ENCODE measurements at regions not wholly inside any gene's neighbourhood (a gene's known extent, or its start where the extent isn't known, plus 50 kb on each side); places are given as distances from the start of the nearest gene placed in this dataset.

- H3K9ac ChIP-seq (ENCODE audit: low read depth, low read length), result no peak overlapping the region
- no peak overlapping the region for H3K4me3 ChIP-seq (ENCODE audit: low read depth in 1 of 2, low read length in 2 of 2)
- no peaks in the 10 kb centered on the region for H3K79me2 ChIP-seq (ENCODE audit: insufficient read depth, low read length)
- H3K36me3 ChIP-seq (ENCODE audit: insufficient read depth, low read length), result no peaks in the 10 kb centered on the region
- no peaks in the 10 kb centered on the region for H3K27me3 ChIP-seq (ENCODE audit: insufficient read depth, low read length, poor library complexity)
- H3K9me3 ChIP-seq (ENCODE audit: insufficient read depth, low read length, severe bottlenecking), result no peaks in the 10 kb centered on the region
- no peak overlapping the region for H3K27ac ChIP-seq (ENCODE audit: low read length)
- H3K4me1 ChIP-seq (ENCODE audit: insufficient read depth, low read length), result no peaks in the 10 kb centered on the region
- no peak overlapping the region for H2AFZ ChIP-seq (ENCODE audit: low read depth, low read length)
- DNase-seq (no peak), ATAC-seq (ENCODE audit: insufficient read depth, low read depth) (no peak)
- peaks cover 4% of the 10 kb centered on the region; the same call in 1 of the 2 replicates for H4K20me1 ChIP-seq (ENCODE audit: insufficient read depth, low read length)
- no peak overlapping the region for H3K4me2 ChIP-seq (ENCODE audit: insufficient read depth, low read length)
- no peak for TF ChIP-seq EZH2 (IDR thresholded peaks at IDR 0.05; ENCODE audit: borderline replicate concordance, low read depth, low read length, severe bottlenecking)
- TF ChIP-seq CTCF (IDR thresholded peaks at IDR 0.05; ENCODE audit: borderline replicate concordance, extremely low read depth, low read length, poor library complexity, severe bottlenecking), result no peak
Observed at GRCh38 chr2:240254337-240255164, 114.1 kb upstream of the OTOS start.

DNA sequence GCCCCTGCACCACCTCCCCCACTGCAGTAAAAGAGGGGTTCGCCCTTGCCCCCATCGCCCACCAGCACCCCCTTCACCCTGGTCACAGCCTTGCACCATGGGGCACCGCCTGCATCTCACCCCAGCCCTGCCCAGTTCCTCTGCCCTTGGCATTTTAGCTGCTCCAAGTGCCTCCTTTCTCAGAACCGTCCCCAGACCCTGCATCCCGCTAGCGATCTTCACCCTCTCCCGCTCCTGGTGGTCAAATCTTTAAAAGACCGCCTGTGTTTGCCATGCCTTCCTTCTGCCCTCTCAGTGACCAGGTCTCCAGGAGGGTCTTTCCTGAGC is 114.7 kb upstream of the OTOS start:
- H3K27ac ChIP-seq (ENCODE audit: low read length), result no peak overlapping the region
- no peak overlapping the region for H3K9ac ChIP-seq (ENCODE audit: low read depth, low read length)
- no peak overlapping the region for H3K4me2 ChIP-seq (ENCODE audit: insufficient read depth, low read length)
- DNase-seq, result no peak
- no peaks in the 10 kb centered on the region for H3K27me3 ChIP-seq (ENCODE audit: insufficient read depth, low read length, poor library complexity)
- no peaks in the 10 kb centered on the region for H3K9me3 ChIP-seq (ENCODE audit: insufficient read depth, low read length, severe bottlenecking)
- TF ChIP-seq CTCF (IDR thresholded peaks at IDR 0.05; ENCODE audit: borderline replicate concordance, extremely low read depth, low read length, poor library complexity, severe bottlenecking), result no peak
- no peak for TF ChIP-seq EZH2 (IDR thresholded peaks at IDR 0.05; ENCODE audit: borderline replicate concordance, low read depth, low read length, severe bottlenecking)
- H2AFZ ChIP-seq (ENCODE audit: low read depth, low read length), result no peak overlapping the region
- no peaks in the 10 kb centered on the region for H3K4me1 ChIP-seq (ENCODE audit: insufficient read depth, low read length)
- ATAC-seq (ENCODE audit: insufficient read depth, low read depth), result no peak
- H3K79me2 ChIP-seq (ENCODE audit: insufficient read depth, low read length), result no peaks in the 10 kb centered on the region
- H3K36me3 ChIP-seq (ENCODE audit: insufficient read depth, low read length), result no peaks in the 10 kb centered on the region
- H3K4me3 ChIP-seq (ENCODE audit: low read depth in 1 of 2, low read length in 2 of 2), result no peak overlapping the region
- H4K20me1 ChIP-seq (ENCODE audit: insufficient read depth, low read length), result peaks cover 4% of the 10 kb centered on the region; the same call in 1 of the 2 replicates

DNA sequence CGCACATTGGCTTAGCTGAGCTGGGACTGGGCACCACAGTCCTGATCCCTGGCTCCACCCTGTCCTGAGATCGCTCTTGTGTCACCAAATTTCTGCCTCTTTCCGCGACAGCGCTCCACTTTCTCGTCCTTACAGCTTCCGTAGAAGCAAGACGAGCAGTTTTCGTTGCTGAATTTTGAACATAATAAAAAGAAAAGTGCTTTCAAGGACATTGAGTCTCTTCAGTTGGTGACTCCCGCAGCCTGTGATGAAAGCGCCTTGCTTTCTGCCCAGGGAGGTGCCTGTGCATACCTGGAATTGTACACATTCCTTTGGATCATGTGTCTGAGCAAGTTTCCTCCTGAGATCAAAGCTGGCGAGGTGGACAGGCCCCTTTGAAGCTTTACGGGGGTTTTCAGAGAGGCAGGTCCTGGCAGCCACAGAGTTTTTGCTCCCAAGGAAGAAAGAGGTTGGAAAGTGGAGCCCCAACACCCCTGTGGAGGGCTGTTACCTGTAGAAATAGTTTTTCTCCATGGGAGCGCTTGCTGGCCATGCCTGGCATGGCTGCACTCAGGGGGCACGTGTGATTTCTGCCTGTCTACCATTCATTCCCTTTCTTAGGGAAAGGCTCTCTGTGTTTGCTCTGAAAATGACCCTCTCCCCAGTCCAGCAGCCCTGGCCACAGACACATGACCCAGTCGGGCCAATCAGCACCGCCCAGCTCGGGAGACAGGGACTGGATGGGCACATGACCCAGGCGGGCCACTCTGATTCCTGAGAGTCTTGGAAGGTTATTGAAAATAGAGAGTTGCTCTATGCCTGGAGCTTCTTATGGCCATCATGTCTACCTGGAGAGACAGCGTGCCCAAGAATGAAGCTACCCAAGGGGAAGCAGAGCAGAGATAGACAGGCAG is 115.6 kb upstream of the OTOS start:
- no peak overlapping the region for H3K4me2 ChIP-seq (ENCODE audit: insufficient read depth, low read length)

More for the DNA sequence above, 115.6 kb upstream of the OTOS start:
- no peak for TF ChIP-seq CTCF (IDR thresholded peaks at IDR 0.05; ENCODE audit: borderline replicate concordance, extremely low read depth, low read length, poor library complexity, severe bottlenecking)
- no peak for TF ChIP-seq EZH2 (IDR thresholded peaks at IDR 0.05; ENCODE audit: borderline replicate concordance, low read depth, low read length, severe bottlenecking)
- Histone ChIP-seq H3K4me3 (ENCODE audit: low read depth in 1 of 2, low read length in 2 of 2) (no peak overlapping the region), H2AFZ (ENCODE audit: low read depth, low read length) (no peak overlapping the region), H3K9ac (ENCODE audit: low read depth, low read length) (no peak overlapping the region), H3K79me2 (ENCODE audit: insufficient read depth, low read length) (no peaks in the 10 kb centered on the region), H3K27me3 (ENCODE audit: insufficient read depth, low read length, poor library complexity) (no peaks in the 10 kb centered on the region), H3K36me3 (ENCODE audit: insufficient read depth, low read length) (no peaks in the 10 kb centered on the region), H3K9me3 (ENCODE audit: insufficient read depth, low read length, severe bottlenecking) (no peaks in the 10 kb centered on the region), H3K4me1 (ENCODE audit: insufficient read depth, low read length) (no peaks in the 10 kb centered on the region), H3K27ac (ENCODE audit: low read length) (no peak overlapping the region), H4K20me1 (ENCODE audit: insufficient read depth, low read length) (peaks cover 4% of the 10 kb centered on the region; the same call in 1 of the 2 replicates)
- DNase-seq (no peak), ATAC-seq (ENCODE audit: insufficient read depth, low read depth) (no peak)
